ENCODE measurements at regions not wholly inside any gene's neighbourhood (a gene's known extent, or its start where the extent isn't known, plus 50 kb on each side); places are given as distances from the start of the nearest gene placed in this dataset.
"Not testable (repeated sequence)": the region's sequence is repeated elsewhere in the genome, so short reads cannot be mapped to it uniquely, and the experiment has no call there.

- no peak overlapping the region for H3K4me3 ChIP-seq (ENCODE audit: low read length)
- H3K9me3 ChIP-seq (ENCODE audit: control insufficient read depth, insufficient read depth, low read length): no peaks in the 10 kb centered on the region
- no peak for DNase-seq (ENCODE audit: low read depth, low spot score)
- WGBS (ENCODE audit: insufficient coverage, insufficient read length): no CpG with 5 or more reads among the region's 14 CpGs
- no peak overlapping the region for H3K27ac ChIP-seq (ENCODE audit: low read length)
- H3K27me3 ChIP-seq (ENCODE audit: control insufficient read depth, insufficient read depth, low read length): no peaks in the 10 kb centered on the region
- H3K36me3 ChIP-seq (ENCODE audit: control insufficient read depth, insufficient read depth, low read length): no peaks in the 10 kb centered on the region
- H3K4me1 ChIP-seq (ENCODE audit: control insufficient read depth, insufficient read depth, low read length): peaks cover 2% of the 10 kb centered on the region; the same call in 1 of the 2 replicates
Measured at GRCh38 chr17:79548116-79548515, 62.7 kb downstream of the RBFOX3 start.

GRCh38 chr17:79547586-79547985 is 63.3 kb downstream of the RBFOX3 start:
- WGBS (ENCODE audit: insufficient coverage, insufficient read length): no CpG with 5 or more reads among the region's 10 CpGs
- no peaks in the 10 kb centered on the region for H3K27me3 ChIP-seq (ENCODE audit: control insufficient read depth, insufficient read depth, low read length)
- H3K4me3 ChIP-seq (ENCODE audit: low read length): no peak overlapping the region
- no peaks in the 10 kb centered on the region for H3K9me3 ChIP-seq (ENCODE audit: control insufficient read depth, insufficient read depth, low read length)
- no peak overlapping the region for H3K27ac ChIP-seq (ENCODE audit: low read length)
- no peaks in the 10 kb centered on the region for H3K36me3 ChIP-seq (ENCODE audit: control insufficient read depth, insufficient read depth, low read length)
- H3K4me1 ChIP-seq (ENCODE audit: control insufficient read depth, insufficient read depth, low read length): peaks cover 2% of the 10 kb centered on the region; the same call in 1 of the 2 replicates
- no peak for DNase-seq (ENCODE audit: low read depth, low spot score)

GRCh38 chr17:79547171-79547570 is 63.7 kb downstream of the RBFOX3 start:
- not testable (repeated sequence) for H3K4me1 ChIP-seq (ENCODE audit: control insufficient read depth, insufficient read depth, low read length); H3K27ac ChIP-seq (ENCODE audit: low read length); H3K36me3 ChIP-seq (ENCODE audit: control insufficient read depth, insufficient read depth, low read length); H3K9me3 ChIP-seq (ENCODE audit: control insufficient read depth, insufficient read depth, low read length); H3K27me3 ChIP-seq (ENCODE audit: control insufficient read depth, insufficient read depth, low read length); H3K4me3 ChIP-seq (ENCODE audit: low read length); DNase-seq (ENCODE audit: low read depth, low spot score)
- no CpG with 5 or more reads among the region's 12 CpGs for WGBS (ENCODE audit: insufficient coverage, insufficient read length)

- Histone ChIP-seq H3K9me3 (ENCODE audit: control insufficient read depth, insufficient read depth, low read length) (no peaks in the 10 kb centered on the region), H3K36me3 (ENCODE audit: control insufficient read depth, insufficient read depth, low read length) (no peaks in the 10 kb centered on the region), H3K4me1 (ENCODE audit: control insufficient read depth, insufficient read depth, low read length) (peaks cover 2% of the 10 kb centered on the region; the same call in 1 of the 2 replicates), H3K4me3 (ENCODE audit: low read length) (no peak overlapping the region), H3K27me3 (ENCODE audit: control insufficient read depth, insufficient read depth, low read length) (no peaks in the 10 kb centered on the region), H3K27ac (ENCODE audit: low read length) (no peak overlapping the region)
- no peak for DNase-seq (ENCODE audit: low read depth, low spot score)
- WGBS (ENCODE audit: insufficient coverage, insufficient read length): no CpG with 5 or more reads among the region's 10 CpGs
Measured at GRCh38 chr17:79546386-79546785, 64.5 kb downstream of the RBFOX3 start.

- Histone ChIP-seq H3K4me3 (ENCODE audit: low read length) (no peak overlapping the region), H3K9me3 (ENCODE audit: control insufficient read depth, insufficient read depth, low read length) (no peaks in the 10 kb centered on the region), H3K27me3 (ENCODE audit: control insufficient read depth, insufficient read depth, low read length) (no peaks in the 10 kb centered on the region), H3K36me3 (ENCODE audit: control insufficient read depth, insufficient read depth, low read length) (no peaks in the 10 kb centered on the region), H3K4me1 (ENCODE audit: control insufficient read depth, insufficient read depth, low read length) (peaks cover 2% of the 10 kb centered on the region; the same call in 1 of the 2 replicates), H3K27ac (ENCODE audit: low read length) (no peak overlapping the region)
- no CpG with 5 or more reads among the region's 20 CpGs for WGBS (ENCODE audit: insufficient coverage, insufficient read length)
- DNase-seq (ENCODE audit: low read depth, low spot score): no peak
Measured at GRCh38 chr17:79545251-79546005, 65.4 kb downstream of the RBFOX3 start.

GRCh38 chr17:79544142-79544914 is 66.5 kb downstream of the RBFOX3 start:
- Histone ChIP-seq H3K9me3 (ENCODE audit: control insufficient read depth, insufficient read depth, low read length) (no peaks in the 10 kb centered on the region), H3K27me3 (ENCODE audit: control insufficient read depth, insufficient read depth, low read length) (no peaks in the 10 kb centered on the region), H3K27ac (ENCODE audit: low read length) (no peak overlapping the region), H3K36me3 (ENCODE audit: control insufficient read depth, insufficient read depth, low read length) (no peaks in the 10 kb centered on the region), H3K4me1 (ENCODE audit: control insufficient read depth, insufficient read depth, low read length) (no peaks in the 10 kb centered on the region), H3K4me3 (ENCODE audit: low read length) (no peak overlapping the region)
- no CpG with 5 or more reads among the region's 19 CpGs for WGBS (ENCODE audit: insufficient coverage, insufficient read length)
- no peak for DNase-seq (ENCODE audit: low read depth, low spot score)

GRCh38 chr17:79543531-79543930 is 67.3 kb downstream of the RBFOX3 start:
- WGBS (ENCODE audit: insufficient coverage, insufficient read length): no CpG with 5 or more reads among the region's 15 CpGs
- no peak for DNase-seq (ENCODE audit: low read depth, low spot score)
- no peaks in the 10 kb centered on the region for H3K9me3 ChIP-seq (ENCODE audit: control insufficient read depth, insufficient read depth, low read length)
- H3K27ac ChIP-seq (ENCODE audit: low read length): no peak overlapping the region
- no peaks in the 10 kb centered on the region for H3K36me3 ChIP-seq (ENCODE audit: control insufficient read depth, insufficient read depth, low read length)
- H3K4me3 ChIP-seq (ENCODE audit: low read length): no peak overlapping the region
- H3K27me3 ChIP-seq (ENCODE audit: control insufficient read depth, insufficient read depth, low read length): no peaks in the 10 kb centered on the region
- H3K4me1 ChIP-seq (ENCODE audit: control insufficient read depth, insufficient read depth, low read length): no peaks in the 10 kb centered on the region

GRCh38 chr17:79542718-79543117 is 68.1 kb downstream of the RBFOX3 start:
- Histone ChIP-seq H3K4me3 (ENCODE audit: low read length) (no peak overlapping the region), H3K27ac (ENCODE audit: low read length) (no peak overlapping the region), H3K27me3 (ENCODE audit: control insufficient read depth, insufficient read depth, low read length) (no peaks in the 10 kb centered on the region), H3K4me1 (ENCODE audit: control insufficient read depth, insufficient read depth, low read length) (no peaks in the 10 kb centered on the region), H3K9me3 (ENCODE audit: control insufficient read depth, insufficient read depth, low read length) (no peaks in the 10 kb centered on the region), H3K36me3 (ENCODE audit: control insufficient read depth, insufficient read depth, low read length) (no peaks in the 10 kb centered on the region)
- DNase-seq (ENCODE audit: low read depth, low spot score): no peak
- no CpG with 5 or more reads among the region's 8 CpGs for WGBS (ENCODE audit: insufficient coverage, insufficient read length)

GRCh38 chr17:79541056-79541850 is 69.6 kb downstream of the RBFOX3 start:
- Histone ChIP-seq H3K9me3 (ENCODE audit: control insufficient read depth, insufficient read depth, low read length) (no peaks in the 10 kb centered on the region), H3K36me3 (ENCODE audit: control insufficient read depth, insufficient read depth, low read length) (no peaks in the 10 kb centered on the region), H3K4me1 (ENCODE audit: control insufficient read depth, insufficient read depth, low read length) (no peaks in the 10 kb centered on the region), H3K27me3 (ENCODE audit: control insufficient read depth, insufficient read depth, low read length) (no peaks in the 10 kb centered on the region), H3K4me3 (ENCODE audit: low read length) (no peak overlapping the region), H3K27ac (ENCODE audit: low read length) (no peak overlapping the region)
- WGBS (ENCODE audit: insufficient coverage, insufficient read length): no CpG with 5 or more reads among the region's 15 CpGs
- no peak for DNase-seq (ENCODE audit: low read depth, low spot score)

- no CpG with 5 or more reads among the region's 25 CpGs for WGBS (ENCODE audit: insufficient coverage, insufficient read length)
- no peaks in the 10 kb centered on the region for H3K27me3 ChIP-seq (ENCODE audit: control insufficient read depth, insufficient read depth, low read length)
- H3K4me1 ChIP-seq (ENCODE audit: control insufficient read depth, insufficient read depth, low read length): no peaks in the 10 kb centered on the region
- H3K9me3 ChIP-seq (ENCODE audit: control insufficient read depth, insufficient read depth, low read length): no peaks in the 10 kb centered on the region
- no peak overlapping the region for H3K4me3 ChIP-seq (ENCODE audit: low read length)
- no peak for DNase-seq (ENCODE audit: low read depth, low spot score)
- H3K36me3 ChIP-seq (ENCODE audit: control insufficient read depth, insufficient read depth, low read length): no peaks in the 10 kb centered on the region
- H3K27ac ChIP-seq (ENCODE audit: low read length): no peak overlapping the region
Measured at GRCh38 chr17:79539944-79540705, 70.7 kb downstream of the RBFOX3 start.

Data from iPS DF 6.9 (cell line).